GM19455 (cell line): ENCODE measurements at regions not wholly inside any gene's neighbourhood (a gene's known extent, or its start where the extent isn't known, plus 50 kb on each side); places are given as distances from the start of the nearest gene placed in this dataset.
"Not testable (repeated sequence)": the region's sequence is repeated elsewhere in the genome, so short reads cannot be mapped to it uniquely, and the experiment has no call there.

Experiments
- ATAC-seq: cut with Tn5 transposase; IDR thresholded peaks from one replicate; pipeline ENCODE4 v1.9.1; 2021; ENCODE audit not compliant: unreplicated experiment

GRCh38 chr6:15087186-15087589 is 158.7 kb upstream of the JARID2 start:
- no peak for ATAC-seq

GRCh38 chr6:15088904-15089568 is 156.8 kb upstream of the JARID2 start:
- no peak for ATAC-seq

DNA sequence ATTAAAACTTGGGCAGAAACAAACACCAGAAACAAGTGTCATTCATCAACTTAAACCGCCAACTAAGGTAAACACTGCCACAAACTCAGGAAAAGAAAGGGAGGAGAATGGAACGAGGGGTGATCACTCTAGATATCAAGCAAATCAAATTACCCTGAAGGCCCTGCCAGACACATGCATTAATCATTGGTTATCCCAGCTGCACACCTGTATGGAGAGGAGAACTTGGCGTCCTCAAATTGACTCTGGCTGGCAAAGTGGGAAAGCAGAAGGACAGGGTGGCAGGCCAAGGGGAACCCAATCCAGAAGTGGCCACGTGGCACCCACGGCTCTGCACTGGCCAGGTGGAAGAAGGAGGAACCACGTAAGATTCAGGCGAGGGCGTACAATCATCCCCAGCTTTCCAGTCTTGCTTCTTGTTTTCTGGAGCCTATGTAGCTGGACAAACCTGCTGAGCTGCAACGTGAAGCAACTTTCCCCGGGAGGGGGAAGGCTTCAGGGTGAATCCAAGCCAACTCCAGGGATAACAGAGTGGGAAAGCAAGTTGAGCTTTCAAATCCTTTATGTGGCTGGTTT is 156.2 kb upstream of the JARID2 start:
- no peak for ATAC-seq

DNA sequence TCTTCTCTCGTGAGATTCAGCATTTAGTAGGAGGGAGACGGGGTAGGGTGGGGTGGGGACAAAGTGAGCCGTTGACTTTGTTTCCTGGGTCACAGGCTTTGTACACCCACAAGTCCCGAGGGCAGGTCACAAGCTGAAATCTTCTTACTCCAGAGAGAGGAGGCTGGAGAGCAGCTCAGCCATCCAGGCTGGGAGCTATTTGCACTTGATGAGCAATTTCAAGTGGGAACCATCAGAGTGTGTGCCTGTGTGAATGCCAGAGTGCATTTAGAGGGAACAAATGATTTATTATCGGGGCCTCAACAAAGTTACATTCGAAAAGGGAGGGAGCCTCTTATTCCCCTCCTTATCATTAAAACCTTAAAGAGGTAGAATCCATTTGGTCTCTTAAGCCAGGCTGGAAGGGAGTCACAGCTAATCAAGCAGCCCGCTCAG is 155.7 kb upstream of the JARID2 start:
- ATAC-seq: no peak

GRCh38 chr6:15090745-15091384 is 155.0 kb upstream of the JARID2 start:
- no peak for ATAC-seq

- no peak for ATAC-seq
Measured at GRCh38 chr6:15096894-15097837, 148.7 kb upstream of the JARID2 start.

DNA sequence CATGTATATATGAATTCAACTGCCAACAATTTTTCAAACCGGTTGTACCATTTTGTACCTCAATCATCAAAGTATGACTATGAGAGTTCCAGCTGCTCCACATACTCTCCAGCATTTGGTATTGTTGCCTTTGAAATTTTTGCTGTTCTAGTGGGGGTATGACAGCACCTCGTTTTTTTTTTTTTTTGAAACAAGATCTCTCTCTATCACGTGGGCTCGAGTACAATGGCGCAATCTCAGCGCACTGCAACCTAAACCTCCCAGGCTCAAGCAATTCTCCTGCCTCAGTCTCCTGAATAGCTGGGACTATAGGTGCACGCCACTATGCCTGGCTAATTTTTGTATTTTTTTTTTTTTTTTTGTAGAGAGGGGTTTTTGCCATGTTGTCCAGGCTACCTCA is 144.7 kb upstream of the JARID2 start:
- no peak for ATAC-seq

GRCh38 chr6:15102241-15102640 is 143.6 kb upstream of the JARID2 start:
- no peak for ATAC-seq

- no peak for ATAC-seq
Measured at GRCh38 chr6:15106958-15107643, 138.8 kb upstream of the JARID2 start.

DNA sequence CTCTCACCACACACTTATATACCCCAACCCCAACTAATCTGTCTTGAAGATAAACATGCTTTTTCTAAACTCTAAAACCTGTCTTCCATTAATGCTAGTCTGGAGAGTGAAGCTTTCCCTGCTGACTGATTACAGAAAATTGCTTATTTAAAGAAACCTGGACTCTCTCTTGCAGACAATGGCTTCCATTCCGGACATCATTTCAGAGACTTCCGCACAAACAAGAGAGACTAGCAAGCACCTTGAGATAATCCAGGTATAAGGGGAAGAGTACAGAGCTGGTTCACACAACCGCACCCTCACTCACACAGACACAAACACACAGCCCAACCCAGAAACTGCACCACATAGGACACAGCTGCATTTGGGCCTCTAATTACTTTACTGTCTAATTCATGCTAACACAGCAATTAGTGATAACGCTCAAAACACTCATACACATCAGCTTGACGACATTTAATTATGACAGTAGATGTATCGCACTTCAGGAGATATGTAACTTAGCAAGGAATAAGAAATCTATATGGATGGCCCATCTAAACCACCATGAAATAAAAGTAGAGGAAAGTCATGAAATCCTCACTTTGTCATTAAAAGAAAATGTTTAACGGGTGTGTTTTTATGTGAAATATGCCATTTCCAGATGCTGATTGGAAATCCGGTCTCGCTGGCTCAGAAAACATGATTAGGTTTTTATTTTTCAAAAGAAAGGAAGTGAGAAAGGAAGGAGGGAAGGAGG is 138.1 kb upstream of the JARID2 start:
- no peak for ATAC-seq

DNA sequence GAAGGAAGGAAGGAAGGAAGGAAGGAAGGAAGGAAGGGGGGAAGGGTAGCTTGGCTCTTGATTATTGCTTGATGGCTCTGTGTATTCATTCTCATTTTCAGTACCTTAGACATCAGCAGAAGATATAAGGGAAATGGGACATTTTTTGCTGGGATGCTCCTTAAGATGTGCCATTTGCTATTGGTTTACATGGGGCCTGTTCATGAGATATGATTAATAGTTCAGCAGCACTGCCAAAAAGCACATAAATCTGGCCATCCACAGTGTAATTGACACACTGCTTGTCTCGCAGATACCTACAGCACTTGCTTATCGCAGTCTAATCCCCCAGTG is 137.5 kb upstream of the JARID2 start:
- ATAC-seq: no peak

DNA sequence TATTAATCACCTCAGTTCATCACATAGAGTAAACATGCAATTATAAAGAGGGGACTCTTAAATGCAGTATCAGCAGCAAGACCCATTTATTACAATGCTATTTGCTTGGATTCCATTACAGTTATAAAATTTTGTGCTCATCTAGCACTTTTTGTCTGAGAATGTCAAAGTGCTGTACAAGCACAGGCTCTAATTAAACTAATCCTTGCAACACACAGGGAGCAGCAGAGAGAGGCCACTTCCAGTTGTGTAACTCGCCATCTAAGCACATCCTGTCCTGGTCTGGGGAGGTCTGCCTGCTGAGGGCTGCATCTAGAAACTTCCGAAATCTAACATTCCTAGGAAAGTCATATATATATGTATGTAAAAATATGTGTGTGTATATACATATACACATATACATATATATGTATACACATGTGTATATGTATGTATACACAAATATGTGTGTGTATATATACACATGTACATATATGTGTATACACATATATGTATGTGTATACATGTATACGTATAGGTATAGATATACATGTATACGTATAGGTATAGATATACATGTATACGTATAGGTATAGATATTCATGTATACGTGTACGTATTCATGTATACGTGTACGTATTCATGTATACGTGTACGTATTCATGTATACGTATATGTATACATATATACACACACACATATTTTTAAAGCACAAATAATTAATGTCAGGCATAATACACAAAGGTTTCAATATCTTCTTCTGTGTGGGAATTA is 136.4 kb upstream of the JARID2 start:
- no peak for ATAC-seq

GRCh38 chr6:15110726-15111354 is 135.0 kb upstream of the JARID2 start:
- ATAC-seq: no peak

DNA sequence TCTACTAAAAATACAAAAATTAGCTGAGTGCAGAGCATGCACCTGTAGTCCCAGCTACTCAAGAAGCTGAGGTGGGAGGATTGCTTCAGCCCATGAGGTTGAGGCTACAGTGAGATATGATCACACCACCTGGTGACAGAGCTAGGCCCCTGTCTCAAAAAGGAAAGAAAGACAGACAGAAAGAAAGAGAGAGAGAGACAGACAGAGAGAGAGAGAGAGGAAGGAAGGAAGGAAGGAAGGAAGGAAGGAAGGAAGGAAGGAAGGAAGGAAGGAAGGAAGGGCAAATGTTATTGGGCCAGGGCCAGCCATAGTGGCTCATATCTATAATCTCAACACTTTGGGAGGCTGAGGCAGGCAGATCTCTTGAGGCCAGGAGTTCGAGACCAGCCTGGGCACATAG is 134.3 kb upstream of the JARID2 start:
- not testable (repeated sequence) for ATAC-seq

DNA sequence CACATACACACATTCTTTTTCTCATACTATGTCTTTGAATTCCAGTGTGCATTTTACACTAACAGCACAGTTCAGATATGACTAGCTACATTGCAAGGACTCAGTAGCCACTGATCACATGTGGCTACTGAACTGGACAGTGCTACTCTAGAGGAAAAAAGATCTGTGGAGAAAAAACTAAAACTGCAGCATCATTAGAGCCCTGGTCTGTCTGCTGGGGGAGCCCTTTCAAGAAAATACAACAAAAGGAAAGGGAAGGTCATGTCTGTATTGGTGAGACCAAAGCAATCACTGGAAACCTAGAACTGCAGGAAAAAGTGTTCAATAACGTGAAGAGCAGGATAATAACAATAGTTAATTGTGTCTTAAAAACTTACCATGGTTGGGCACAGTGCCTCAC is 132.3 kb upstream of the JARID2 start:
- ATAC-seq: no peak

DNA sequence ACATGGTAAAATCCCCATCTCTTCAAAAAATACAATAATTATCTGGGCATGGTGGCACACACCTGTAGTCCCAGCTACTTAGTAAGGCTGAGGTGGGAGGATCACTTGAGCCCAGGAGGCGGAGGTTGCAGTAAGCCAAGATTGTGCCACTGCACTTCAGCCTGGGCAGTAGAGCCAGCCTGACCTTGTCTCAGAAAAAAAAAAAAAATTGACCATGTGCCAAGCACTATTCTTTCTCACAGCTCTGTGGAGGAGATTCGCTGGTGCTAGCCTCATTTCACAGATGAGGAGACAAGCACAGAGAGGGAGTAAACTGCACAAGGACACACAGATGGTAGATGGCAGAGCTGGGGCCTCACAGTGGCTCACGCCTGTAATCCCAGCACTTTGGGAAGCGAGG is 131.8 kb upstream of the JARID2 start:
- no peak for ATAC-seq

DNA sequence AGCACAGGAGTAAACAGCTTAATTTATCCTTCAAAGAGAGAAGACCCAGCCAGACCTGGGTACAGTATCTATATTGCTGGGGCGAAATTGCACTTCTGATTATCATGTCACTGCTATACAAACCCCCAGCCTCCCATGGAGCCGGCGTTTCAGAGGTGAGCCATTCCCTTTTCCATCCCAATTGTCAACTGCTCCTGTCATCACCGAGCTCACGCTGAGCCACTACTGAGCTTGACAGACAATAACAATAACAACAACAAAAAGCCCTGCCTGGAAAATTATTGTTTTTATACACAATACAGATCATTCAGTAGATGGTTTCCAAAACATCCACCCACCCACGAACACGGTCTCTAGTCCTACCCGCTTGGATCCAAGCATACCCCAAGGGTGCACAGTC is 129.0 kb upstream of the JARID2 start:
- ATAC-seq: no peak

- no peak for ATAC-seq
Measured at GRCh38 chr6:15121443-15121842, 124.4 kb upstream of the JARID2 start.

DNA sequence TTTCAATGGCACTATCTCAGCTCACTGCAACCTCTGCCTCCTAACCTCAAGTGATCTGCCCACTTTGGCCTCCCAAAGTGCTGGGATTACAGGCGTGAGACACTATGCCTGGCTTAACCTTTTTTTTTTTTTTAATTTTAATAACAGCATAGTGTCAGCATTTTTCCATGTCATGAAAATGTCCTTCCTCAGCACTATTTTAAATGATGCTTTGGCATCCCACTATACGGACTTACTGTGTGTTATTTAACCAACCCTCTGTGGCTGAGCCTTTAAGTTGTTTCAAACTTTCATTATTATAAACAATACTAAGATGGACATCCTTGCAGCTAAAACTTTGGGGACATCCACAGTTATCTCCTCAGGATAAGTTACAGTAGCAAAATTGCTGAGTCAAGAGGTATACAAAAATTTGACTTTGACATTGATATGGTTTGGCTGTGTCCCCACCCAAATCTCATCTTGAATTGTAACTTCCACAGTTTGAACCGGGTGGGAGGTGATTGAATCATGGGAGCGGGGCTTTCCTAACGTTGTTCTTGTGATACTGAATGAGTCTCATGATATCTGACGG is 123.8 kb upstream of the JARID2 start:
- no peak for ATAC-seq
